Left renal pelvis (tissue), 4 donors: ENCODE measurements at regions not wholly inside any gene's neighbourhood (a gene's known extent, or its start where the extent isn't known, plus 50 kb on each side); places are given as distances from the start of the nearest gene placed in this dataset.
"Not testable (repeated sequence)": the region's sequence is repeated elsewhere in the genome, so short reads cannot be mapped to it uniquely, and the experiment has no call there.

Experiments used
- DNase-seq, 4 donors: peaks; one replicate each; pipeline ENCODE4 v3.0.0-alpha.2; 2013; ENCODE audit warnings: low read depth in 4 of 4, low spot score in 3 of 4

GRCh38 chr15:79538527-79538926 is 106.4 kb downstream of the MINAR1 start:
- no peak for DNase-seq

- DNase-seq: no peak
These were observed 107.3 kb downstream of the MINAR1 start for GRCh38 chr15:79539401-79539800.

- no peak for DNase-seq
These were observed 108.4 kb downstream of the MINAR1 start for GRCh38 chr15:79540551-79540950.

GRCh38 chr15:79541196-79541595 is 109.1 kb downstream of the MINAR1 start:
- DNase-seq: no peak

DNA sequence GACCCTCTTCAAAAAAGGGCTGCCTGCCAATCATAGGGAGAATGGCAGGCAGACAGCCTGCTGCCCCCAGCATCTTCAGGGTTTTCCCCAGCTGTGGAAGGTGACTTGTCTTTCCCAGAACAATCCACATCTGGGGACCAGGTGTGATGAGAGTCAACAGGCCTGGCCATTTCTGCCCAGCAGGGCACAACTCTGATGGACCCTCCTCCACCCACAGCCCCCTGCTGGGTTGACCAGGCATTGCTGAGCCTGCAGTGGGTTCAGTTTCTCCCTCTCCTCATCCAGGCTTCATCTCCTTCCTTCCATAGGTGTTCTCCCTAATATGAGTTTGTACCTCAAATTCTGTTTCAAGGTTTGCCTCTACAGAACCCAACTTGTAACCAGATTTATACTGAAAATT is 111.0 kb downstream of the MINAR1 start:
- DNase-seq: no peak

GRCh38 chr15:79549196-79549595 is 117.1 kb downstream of the MINAR1 start:
- DNase-seq: no peak

DNA sequence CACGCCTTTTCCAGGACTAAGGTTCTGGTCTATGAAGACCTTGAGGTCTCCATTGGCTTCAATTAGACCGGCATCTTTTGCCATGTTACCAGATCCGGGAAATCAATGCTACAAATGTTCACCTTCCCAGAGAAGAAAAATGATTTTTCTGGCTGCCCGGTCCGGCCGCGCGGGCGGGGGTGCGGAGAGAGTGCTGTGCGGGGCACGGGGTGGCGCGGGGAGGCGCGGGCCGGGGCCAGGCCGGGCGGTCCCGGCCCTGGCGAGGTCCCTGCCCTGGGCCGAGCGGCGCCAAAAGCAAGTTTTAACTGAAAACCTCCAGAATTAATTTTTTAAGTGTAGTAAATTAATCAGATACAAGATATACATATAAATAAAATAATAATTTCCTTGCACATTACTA is 128.2 kb downstream of the MINAR1 start:
- no peak for DNase-seq

- peak in 3 of 4 donors; percentile 0 to 4 (median 1) for DNase-seq
These were observed 129.8 kb downstream of the MINAR1 start for GRCh38 chr15:79561982-79562381.

DNA sequence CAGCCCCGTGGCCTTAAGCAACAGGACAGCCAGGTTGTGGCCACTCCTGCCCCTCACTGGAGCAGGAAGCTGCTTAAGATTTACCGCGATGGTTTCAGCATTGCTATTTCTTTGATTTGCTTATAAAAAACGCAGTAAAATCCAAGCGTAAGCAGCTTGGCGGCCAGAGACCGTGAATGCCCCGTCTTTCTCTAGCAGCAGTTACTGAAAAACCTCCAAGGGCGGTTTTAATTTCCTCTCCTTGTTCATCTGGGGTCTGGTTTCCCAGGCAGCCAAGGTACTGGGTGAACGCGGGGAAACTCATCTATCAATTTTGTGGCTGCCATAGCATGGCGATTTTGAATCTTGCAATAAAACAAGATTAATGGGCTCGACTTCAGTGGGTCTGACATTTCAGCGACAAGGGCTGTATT is 130.3 kb downstream of the MINAR1 start:
- peak; percentile 18 to 45 (median 24) for DNase-seq

DNA sequence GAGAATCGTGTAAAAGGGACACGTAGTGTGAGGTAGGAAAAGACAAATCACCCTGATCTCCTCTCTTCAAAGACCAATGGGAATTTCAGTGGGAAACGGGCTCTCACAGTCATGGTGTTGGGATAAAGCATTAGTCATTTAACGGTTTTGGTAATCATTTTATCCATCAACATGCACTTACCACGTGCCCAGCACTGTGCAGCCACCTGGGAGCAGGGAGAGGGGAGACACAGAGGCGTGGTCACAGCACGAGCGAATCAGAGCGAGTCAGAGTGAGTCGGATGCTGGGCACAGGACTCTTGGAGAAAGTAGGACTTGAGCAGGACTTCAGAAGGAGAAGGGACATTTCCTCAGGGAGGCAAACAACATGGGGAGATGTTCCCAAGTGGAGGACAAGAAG is 130.8 kb downstream of the MINAR1 start:
- no peak for DNase-seq

GRCh38 chr15:79570004-79570403 is 137.9 kb downstream of the MINAR1 start:
- DNase-seq: no peak

- DNase-seq: no peak
These were observed 140.7 kb downstream of the MINAR1 start for GRCh38 chr15:79572691-79573404.

DNA sequence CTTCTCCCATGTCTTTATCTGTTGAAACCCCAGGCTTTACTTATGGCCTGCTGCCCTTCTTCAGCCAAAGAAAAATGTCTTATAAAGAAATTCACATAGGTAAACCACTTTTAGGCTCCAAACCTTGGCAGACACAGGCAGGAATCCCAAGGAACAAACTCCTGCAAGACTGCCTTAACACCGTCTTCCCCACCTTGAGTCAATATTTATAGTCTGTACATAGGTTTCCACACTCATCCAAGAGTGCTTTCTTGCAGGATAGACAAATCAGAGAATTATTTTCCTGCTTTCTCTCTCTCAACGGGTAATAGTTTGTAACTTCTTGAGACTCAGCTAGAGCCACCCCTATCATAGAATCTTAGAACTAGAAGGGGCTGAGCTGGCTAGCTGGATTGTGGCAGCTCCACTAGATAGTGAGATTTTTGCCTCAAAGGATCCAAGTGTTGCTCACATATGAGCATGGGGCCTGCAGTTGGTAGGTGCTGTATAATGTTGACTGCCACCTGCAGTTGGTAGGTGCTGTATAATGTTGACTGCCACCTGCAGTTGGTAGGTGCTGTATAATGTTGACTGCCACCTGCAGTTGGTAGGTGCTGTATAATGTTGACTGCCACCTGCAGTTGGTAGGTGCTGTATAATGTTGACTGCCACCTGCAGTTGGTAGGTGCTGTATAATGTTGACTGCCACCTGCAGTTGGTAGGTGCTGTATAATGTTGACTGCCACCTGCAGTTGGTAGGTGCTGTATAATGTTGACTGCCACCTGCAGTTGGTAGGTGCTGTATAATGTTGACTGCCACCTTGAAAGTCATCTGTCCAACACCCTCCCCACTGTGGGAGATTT is 142.5 kb downstream of the MINAR1 start:
- DNase-seq: not testable (repeated sequence)

DNA sequence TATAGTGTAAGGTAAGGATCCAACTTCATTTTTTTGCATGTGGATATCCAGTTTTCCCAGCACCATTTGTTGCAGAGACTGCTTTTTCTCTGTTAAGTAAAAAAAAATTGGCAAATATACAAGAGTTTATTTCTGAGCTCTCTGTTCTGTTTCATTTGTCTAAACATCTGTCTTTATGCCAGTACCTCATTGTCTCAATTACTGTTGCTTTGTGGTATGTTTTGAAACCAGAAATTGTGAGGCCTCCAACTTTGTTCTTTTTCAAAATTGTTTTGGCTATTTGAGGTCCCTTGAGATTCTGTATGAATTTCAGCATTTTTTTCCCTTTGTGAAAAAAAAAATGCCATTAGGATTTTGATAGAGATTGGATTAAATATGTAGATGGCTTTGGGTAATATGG is 150.5 kb downstream of the MINAR1 start:
- no peak for DNase-seq

DNA sequence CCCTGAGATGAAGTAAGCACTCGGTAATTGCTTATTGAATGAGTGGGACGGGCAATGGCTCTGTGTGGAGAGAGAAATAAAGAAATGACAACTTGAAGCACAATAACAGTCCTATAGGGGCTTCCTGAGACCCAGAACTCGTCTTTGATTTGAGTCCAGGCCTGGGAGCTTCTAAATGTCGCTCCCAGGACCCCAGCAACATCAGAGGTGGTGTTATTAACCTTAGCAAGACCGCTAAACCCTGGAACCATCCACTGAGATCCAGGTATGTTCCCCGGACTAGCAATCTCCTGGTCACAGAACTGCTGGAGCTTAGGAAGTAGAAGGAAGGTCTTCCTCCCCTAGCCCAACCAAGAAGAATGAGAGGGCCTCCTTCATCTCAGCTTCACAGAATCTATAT is 160.0 kb downstream of the MINAR1 start:
- no peak for DNase-seq

GRCh38 chr15:79593119-79593869 is 161.2 kb downstream of the MINAR1 start:
- DNase-seq: no peak

DNA sequence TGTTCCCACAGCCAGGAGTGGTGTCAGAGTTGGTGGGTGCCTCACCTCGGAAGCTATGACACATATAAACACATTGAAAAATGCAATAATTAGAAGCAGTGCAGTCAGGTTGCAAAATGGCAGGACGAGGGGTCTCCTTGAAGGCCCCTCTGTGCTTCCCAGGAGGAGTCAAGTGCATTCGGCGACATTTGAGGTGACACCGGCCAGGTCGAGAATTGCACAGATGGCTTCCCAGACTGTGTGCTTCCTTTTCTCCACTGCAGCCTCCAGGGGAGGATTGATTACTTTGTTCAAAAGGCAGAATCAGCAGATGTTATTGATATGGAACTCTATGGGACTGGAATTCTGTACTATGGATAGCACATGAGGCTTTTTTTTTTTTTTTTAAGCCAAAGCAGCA is 163.2 kb downstream of the MINAR1 start:
- no peak for DNase-seq

DNA sequence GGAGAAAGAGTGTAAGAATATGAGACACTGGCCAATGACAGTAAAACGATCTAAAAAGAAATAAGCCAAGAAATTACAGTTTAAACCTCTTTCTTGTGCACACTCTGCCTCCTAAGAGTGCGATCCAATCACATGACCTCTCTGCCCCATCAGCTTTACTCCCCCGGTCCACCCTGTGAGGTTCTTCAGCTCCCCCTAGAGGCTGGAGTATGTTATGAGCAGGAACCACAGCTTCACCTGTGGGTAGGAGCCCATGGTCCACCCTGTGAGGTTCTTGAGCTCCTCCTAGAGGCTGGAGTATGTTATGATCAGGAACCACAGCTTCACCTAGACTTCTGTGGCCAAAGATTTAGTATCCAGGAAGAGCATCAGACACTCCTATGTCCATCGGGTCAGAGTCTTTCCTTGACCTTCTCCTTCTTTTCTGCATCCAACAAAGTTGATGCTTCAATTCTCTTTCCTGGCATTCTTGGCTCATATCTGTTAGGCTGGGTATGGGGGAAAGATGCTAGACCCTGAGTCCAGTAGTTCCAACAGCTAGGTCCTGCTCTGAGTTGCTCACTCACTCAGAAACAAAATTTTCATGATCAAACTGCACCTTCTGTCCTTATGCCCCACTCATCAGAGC is 164.0 kb downstream of the MINAR1 start:
- peak; percentile 5 to 47 (median 26) for DNase-seq

DNA sequence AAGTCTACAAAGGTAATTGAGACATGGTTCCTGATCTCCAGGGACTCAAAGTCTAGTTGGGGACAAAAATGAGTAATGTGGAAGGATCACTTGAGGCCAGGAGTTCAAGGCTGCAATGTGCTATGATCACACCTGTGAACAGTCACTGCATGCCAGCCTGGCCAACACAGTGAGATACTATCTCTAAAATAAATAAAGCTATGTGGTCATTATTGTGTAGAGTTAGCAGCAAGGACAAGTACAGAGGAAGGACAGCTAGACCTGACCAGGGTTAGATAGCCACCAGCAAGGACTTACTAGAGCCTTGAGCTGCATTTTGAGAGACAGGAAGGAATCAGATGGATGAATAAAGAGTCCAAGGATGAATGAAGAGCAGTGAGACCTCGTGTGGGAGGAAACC is 166.5 kb downstream of the MINAR1 start:
- DNase-seq: no peak

DNA sequence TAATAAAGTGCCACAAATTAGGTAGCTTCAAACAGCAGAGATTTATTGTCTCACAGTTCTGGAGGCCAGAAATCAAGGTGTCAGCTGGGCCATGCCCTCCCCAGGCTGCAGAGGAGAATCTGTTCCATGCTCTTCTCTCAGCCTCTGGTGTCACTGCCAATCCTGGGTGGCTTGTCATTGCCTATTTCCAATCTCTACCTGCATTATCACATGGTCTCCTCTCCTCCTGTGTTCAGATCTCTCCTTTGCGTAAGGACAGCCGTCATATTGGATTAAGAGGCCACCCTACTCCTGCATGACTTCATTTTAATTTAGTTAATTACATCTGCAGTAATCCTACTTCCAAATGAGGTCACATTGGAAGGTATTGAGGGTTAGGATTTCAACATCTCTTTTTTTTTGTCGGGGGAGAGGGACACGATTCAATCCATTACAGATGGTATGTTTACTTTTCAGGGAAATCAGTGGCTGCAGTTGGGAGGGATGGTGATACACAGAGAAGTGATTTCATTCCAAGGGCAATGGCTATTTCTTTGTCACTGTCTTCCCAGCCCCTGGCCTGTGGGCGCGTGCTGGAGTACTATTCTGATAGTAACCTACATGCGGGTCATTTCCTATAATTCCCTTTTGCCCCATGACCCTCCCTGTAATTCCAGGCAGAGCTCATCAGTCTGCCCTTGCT is 169.4 kb downstream of the MINAR1 start:
- DNase-seq: no peak
